ENCODE measurements at regions not wholly inside any gene's neighbourhood (a gene's known extent, or its start where the extent isn't known, plus 50 kb on each side); places are given as distances from the start of the nearest gene placed in this dataset.

DNA sequence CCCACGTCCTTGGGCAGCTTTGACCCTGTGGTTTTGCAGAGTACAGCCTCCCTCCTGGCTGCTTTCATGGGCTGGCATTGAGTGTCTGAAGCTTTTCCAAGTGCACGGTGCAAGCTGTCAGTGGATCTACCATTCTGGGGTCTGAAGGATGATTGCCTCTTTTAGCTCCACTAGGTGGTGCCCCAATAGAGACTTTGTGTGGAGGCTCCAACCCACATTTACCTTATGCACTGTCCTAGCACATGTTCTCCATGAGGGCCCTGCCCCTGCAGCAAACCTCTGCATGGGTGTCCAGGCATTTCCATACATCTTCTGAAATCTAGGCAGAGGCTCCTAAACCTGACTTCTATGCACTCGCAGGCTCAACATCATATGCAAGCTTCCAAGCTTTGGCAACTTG is 644.2 kb upstream of the CDH9 start:
- Mint-ChIP-seq H3K27ac (no peak overlapping the region), H3K4me3 (no peak overlapping the region), H3K9me3 (peaks cover 11% of the 10 kb centered on the region), H3K36me3 (no peaks in the 10 kb centered on the region), H3K27me3 (no peaks in the 10 kb centered on the region), H3K4me1 (no peaks in the 10 kb centered on the region)
- DNase-seq = no peak

DNA sequence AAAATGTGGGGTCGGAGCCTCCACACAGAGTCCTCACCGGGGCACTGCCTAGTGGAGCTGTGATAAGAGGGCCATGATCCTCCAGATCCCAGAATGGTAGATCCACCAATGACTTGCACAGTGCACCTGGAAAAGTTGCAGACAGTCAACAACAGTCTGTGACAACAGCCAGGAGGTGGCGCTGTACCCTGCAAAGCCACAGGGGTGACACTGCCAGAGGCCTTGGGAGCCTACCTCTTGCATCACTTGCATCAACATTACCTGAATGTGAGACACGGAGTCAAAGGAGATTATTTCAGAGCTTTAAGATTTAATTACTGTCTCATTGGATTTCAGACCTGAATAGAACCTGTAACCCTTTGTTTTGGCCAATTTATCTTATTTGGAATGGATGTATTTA is 614.1 kb upstream of the CDH9 start:
- H3K4me3 Mint-ChIP-seq = no peak overlapping the region

DNA sequence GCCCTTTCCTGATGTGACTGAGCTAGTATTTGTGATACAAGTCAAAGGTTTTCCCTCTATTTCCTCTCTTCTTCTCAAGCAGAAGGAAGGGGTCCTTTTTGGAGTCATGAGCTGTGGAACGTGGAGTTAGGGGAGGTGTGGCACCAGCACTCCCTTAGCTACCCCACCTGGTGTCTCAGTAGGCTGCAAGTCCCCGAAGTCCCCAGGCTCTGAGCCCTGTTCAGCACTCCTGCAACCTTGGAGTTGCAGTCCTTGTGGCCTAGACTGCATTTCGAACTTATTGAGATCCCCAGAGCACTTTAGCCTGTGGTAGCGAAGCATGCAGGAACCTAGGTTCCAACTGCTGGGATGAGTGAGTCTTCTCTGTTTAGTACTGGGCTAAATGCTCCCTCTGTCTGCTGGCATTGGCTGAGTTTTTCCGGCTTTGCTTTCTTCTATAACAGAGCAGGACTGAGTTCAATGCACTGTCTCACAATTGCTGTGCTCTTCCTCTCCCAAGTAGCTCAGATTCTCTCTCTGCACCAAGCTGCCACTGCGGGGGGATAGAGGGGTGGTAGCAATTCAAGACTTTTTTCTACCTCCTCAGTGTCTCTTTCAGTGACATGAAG is 600.7 kb upstream of the CDH9 start:
- H3K36me3 Mint-ChIP-seq = no peaks in the 10 kb centered on the region
- H3K27me3 Mint-ChIP-seq = peaks cover 2% of the 10 kb centered on the region
- peaks cover 5% of the 10 kb centered on the region for H3K9me3 Mint-ChIP-seq
- no peak for DNase-seq
- no peaks in the 10 kb centered on the region for H3K4me1 Mint-ChIP-seq
- no peak overlapping the region for H3K4me3 Mint-ChIP-seq
- H3K27ac Mint-ChIP-seq = no peak overlapping the region

More for the DNA sequence above, 614.1 kb upstream of the CDH9 start:
- Mint-ChIP-seq H3K36me3 (no peaks in the 10 kb centered on the region), H3K27ac (no peak overlapping the region), H3K27me3 (no peaks in the 10 kb centered on the region), H3K4me1 (no peaks in the 10 kb centered on the region), H3K9me3 (peaks cover 12% of the 10 kb centered on the region)
- DNase-seq = no peak

DNA sequence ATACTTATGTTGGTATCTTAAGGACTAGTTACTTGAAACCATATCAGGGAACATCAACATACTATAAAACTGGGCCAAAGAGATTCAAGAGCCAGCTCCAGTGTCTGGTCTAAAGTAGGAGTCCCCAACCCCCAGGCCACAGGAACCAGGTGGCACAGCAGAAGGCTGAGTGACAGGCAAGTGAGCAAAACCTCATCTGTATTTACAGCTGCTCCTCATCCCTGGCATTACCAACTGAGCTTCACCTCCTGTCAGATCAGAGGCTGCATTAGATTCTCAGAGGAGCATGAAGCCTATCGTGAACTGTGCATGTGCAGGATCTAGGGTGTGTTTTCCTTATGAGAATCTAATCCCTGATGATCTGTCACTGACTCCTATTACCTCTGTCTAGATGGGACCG is 581.6 kb upstream of the CDH9 start:
- H3K9me3 Mint-ChIP-seq = peaks cover 8% of the 10 kb centered on the region
- no peak overlapping the region for H3K4me3 Mint-ChIP-seq
- no peak overlapping the region for H3K27ac Mint-ChIP-seq
- DNase-seq = no peak
- H3K27me3 Mint-ChIP-seq = no peaks in the 10 kb centered on the region
- no peaks in the 10 kb centered on the region for H3K36me3 Mint-ChIP-seq
- no peaks in the 10 kb centered on the region for H3K4me1 Mint-ChIP-seq

DNA sequence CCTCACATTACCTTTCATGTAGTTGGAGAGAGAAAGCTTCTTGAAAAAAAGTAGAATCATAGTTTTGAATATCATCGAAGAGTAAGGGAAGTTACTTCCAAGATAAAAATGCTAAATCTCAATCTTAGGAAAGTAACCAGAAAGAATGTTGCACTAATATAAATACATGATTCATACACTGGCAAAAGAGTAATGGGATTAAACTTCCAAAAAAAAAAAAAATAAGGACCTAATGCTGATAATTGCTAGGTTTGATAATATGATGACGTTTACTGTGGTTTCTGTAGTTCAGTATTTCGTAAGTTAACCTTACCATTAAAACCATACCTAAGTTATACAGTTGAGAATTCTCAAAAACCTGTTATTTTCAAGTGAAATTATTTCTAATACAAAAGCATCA is 573.8 kb upstream of the CDH9 start:
- Mint-ChIP-seq H3K4me1 (no peaks in the 10 kb centered on the region), H3K27me3 (no peaks in the 10 kb centered on the region), H3K9me3 (peaks cover 17% of the 10 kb centered on the region), H3K4me3 (no peak overlapping the region), H3K27ac (no peak overlapping the region), H3K36me3 (no peaks in the 10 kb centered on the region)
- no peak for DNase-seq

DNA sequence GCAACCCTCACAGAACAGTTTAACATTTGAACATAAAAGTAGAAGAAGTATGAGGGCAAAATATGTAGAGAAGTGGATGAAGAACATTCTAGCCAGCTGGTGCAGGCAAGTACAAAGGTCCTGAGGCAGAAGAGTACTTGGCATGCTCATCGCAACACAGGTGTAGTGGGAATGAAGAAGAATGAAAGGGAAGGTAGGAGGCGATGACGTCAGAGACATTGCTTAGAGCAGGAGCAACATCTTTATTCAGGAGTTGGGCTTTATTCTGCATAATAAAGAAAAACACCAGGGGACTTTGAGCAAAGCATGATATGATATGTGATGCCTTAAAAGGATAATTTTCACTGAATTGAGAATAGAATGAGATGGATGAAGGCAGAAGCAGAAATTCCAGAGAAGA is 570.6 kb upstream of the CDH9 start:
- Mint-ChIP-seq H3K4me1 (no peaks in the 10 kb centered on the region), H3K4me3 (no peak overlapping the region), H3K27ac (no peak overlapping the region), H3K9me3 (peaks cover 11% of the 10 kb centered on the region), H3K27me3 (no peaks in the 10 kb centered on the region), H3K36me3 (no peaks in the 10 kb centered on the region)
- DNase-seq = no peak

DNA sequence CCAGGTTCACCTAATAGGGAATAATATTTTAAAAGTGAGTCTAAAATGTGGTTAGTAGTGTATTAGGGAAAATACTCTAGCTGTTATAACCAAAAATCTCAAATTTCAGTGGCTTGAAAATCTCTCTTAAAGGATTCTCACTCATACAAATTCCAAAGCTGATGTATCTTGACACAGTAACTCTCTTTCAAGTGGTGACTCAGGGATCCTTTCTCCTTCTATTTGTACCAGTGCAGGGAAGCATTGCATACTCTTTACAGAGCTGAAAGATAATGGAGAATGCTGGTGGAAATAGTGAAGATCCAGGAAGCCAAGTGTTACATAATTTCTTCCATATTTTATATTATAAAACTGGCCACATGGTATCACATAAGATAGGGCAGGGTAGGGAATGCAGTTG is 560.2 kb upstream of the CDH9 start:
- Mint-ChIP-seq H3K27ac (no peak overlapping the region), H3K4me3 (no peak overlapping the region), H3K4me1 (no peaks in the 10 kb centered on the region), H3K36me3 (no peaks in the 10 kb centered on the region), H3K27me3 (no peaks in the 10 kb centered on the region), H3K9me3 (peaks cover 4% of the 10 kb centered on the region)
- no peak for DNase-seq

DNA sequence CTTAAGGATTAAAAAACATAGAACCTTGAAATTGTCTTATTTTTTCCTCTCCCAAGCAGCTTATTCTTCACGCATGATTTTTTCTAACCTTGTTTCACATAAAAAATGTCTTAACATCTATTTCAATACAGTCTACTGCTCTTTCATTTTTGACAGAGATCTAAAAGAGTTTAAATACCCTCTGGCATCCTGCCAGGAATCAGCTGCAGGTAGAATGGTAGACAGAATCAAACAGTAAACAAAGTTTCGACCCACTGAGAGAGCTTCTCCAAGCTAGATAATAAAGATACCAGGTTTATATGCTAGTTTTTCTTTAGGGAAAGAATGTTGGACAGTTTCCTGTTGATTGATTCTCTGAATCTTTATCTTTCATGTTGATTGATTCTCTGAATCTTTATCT is 555.8 kb upstream of the CDH9 start:
- no peak for DNase-seq
- Mint-ChIP-seq H3K4me1 (no peaks in the 10 kb centered on the region), H3K4me3 (no peak overlapping the region), H3K9me3 (peaks cover 2% of the 10 kb centered on the region), H3K27me3 (no peaks in the 10 kb centered on the region), H3K27ac (no peak overlapping the region), H3K36me3 (no peaks in the 10 kb centered on the region)

DNA sequence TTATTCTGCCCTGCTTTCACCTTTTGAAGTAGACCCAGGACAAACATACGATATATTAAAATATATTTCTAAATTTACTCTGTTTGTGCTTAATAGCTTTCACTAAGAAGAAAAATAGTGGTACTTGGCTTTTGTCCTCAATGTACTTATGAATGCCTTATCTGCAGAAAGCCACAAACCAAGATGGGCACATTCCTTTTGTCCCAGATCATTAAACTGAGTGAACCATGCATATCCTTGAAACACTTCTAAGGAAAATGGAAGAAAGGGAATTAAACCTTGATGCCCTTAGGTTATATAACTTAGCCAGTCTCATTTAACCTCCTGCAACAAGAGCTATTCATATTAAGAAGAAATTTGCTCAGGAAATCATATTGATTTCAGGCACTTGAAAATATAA is 553.8 kb upstream of the CDH9 start:
- Mint-ChIP-seq H3K27me3 (no peaks in the 10 kb centered on the region), H3K4me1 (no peaks in the 10 kb centered on the region), H3K9me3 (peaks cover 2% of the 10 kb centered on the region), H3K36me3 (no peaks in the 10 kb centered on the region), H3K4me3 (no peak overlapping the region), H3K27ac (no peak overlapping the region)
- no peak for DNase-seq

DNA sequence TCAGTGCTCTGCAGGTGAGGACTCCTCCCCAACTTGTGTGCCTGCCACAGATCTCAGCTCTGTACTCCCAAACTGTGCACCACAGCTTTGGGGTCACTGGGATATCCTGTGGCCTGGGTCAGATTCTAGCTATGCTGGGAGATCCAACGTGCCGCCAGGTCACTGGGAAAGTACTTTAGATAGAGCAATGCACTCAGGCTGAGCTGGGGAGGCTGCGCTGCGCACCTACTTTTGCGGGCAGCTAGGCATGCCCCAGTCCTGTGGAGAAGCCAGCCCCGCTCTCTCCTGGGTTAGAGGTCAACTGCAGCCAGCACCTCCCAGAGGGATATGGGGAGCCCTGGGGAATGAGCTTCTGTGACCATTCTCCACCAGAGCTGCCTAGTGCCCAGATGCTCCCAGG is 552.1 kb upstream of the CDH9 start:
- H3K4me3 Mint-ChIP-seq = no peak overlapping the region
- no peaks in the 10 kb centered on the region for H3K27me3 Mint-ChIP-seq
- DNase-seq = no peak
- no peaks in the 10 kb centered on the region for H3K36me3 Mint-ChIP-seq
- no peak overlapping the region for H3K27ac Mint-ChIP-seq
- no peaks in the 10 kb centered on the region for H3K4me1 Mint-ChIP-seq
- peaks cover 4% of the 10 kb centered on the region for H3K9me3 Mint-ChIP-seq

DNA sequence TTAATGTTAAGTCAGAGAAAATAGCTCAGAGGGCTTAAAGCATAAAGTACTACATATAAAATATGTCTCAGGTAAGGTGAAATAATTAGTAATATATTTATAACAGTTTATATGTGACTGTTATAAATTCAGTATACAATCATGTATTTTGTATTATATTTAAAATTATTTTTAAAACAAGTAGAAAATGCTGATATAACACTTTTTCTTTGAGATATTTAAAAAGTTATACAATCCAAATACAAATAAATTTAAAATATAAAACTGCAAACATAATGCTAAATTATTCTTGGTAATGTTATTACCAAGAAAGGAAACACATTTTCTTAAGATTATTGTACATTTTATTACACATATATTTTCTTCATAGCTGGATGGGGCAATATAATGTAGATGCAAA is 539.9 kb upstream of the CDH9 start:
- no peak overlapping the region for H3K4me3 Mint-ChIP-seq
- no peaks in the 10 kb centered on the region for H3K4me1 Mint-ChIP-seq
- H3K27me3 Mint-ChIP-seq = no peaks in the 10 kb centered on the region
- peaks cover 7% of the 10 kb centered on the region for H3K9me3 Mint-ChIP-seq
- no peaks in the 10 kb centered on the region for H3K36me3 Mint-ChIP-seq
- no peak for DNase-seq
- H3K27ac Mint-ChIP-seq = no peak overlapping the region

DNA sequence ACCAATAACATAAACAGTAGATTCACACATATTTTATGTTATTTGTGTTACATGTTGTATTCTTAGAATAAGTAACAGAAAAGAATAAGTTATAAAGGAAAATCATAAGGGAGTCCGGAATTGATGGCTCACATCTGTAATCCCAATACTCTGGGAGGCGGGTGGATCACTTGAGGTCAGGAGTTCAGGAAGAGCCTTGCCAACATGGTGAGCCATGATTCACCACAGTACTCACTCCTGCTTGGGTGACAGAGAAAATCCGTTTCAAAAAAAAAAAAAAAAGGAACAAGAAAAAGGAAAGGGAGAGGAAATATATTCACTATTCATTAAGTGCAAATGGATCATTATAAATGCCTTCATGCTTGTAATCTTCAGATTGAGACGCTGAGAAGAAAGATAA is 533.3 kb upstream of the CDH9 start:
- H3K9me3 Mint-ChIP-seq = peaks cover 1% of the 10 kb centered on the region
- no peaks in the 10 kb centered on the region for H3K4me1 Mint-ChIP-seq
- no peak overlapping the region for H3K4me3 Mint-ChIP-seq
- no peak for DNase-seq
- H3K27me3 Mint-ChIP-seq = no peaks in the 10 kb centered on the region
- no peak overlapping the region for H3K27ac Mint-ChIP-seq
- H3K36me3 Mint-ChIP-seq = no peaks in the 10 kb centered on the region

DNA sequence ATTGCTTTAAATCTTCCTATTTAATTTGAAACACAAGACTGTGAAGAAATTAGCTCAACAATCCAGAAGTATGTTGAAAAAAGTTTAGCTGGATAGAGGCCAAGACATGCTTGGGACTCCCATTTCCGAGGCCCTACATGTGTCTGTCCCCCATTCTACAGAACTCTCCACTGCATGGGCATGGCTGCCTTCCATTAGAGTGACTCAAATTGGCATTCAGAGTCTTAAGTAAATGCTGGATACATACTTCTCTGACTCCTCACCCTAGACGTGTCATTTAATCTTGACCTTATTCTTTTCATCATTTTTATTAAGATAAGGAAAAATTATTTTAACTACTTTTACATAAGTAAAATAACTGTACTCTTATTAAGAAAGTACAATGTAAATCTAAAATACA is 530.4 kb upstream of the CDH9 start:
- Mint-ChIP-seq H3K27me3 (no peaks in the 10 kb centered on the region), H3K4me3 (no peak overlapping the region), H3K9me3 (no peaks in the 10 kb centered on the region), H3K4me1 (no peaks in the 10 kb centered on the region), H3K36me3 (no peaks in the 10 kb centered on the region), H3K27ac (no peak overlapping the region)
- DNase-seq = no peak

DNA sequence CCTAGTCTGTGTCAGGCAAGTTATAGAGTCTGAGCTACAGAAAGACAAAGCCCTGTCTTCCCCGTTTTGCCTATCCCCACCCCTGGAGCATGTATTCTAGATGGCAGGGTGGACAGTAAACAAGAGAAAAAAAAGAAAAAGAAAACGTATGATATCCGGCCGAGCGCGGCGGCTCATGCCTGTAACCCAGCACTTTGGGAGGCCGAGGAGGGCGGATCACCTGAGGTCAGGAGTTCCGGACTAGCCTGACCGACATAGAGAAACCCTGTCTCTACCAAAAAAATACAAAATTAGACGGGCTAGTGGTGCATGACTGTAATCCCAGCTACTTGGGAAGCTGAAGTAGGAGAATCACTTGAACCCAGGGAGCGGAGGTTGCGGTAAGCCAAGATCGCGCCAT is 523.0 kb upstream of the CDH9 start:
- no peaks in the 10 kb centered on the region for H3K27me3 Mint-ChIP-seq
- H3K4me3 Mint-ChIP-seq = no peak overlapping the region
- peaks cover 1% of the 10 kb centered on the region for H3K9me3 Mint-ChIP-seq
- no peak for DNase-seq
- H3K27ac Mint-ChIP-seq = no peak overlapping the region
- no peaks in the 10 kb centered on the region for H3K36me3 Mint-ChIP-seq
- H3K4me1 Mint-ChIP-seq = no peaks in the 10 kb centered on the region

DNA sequence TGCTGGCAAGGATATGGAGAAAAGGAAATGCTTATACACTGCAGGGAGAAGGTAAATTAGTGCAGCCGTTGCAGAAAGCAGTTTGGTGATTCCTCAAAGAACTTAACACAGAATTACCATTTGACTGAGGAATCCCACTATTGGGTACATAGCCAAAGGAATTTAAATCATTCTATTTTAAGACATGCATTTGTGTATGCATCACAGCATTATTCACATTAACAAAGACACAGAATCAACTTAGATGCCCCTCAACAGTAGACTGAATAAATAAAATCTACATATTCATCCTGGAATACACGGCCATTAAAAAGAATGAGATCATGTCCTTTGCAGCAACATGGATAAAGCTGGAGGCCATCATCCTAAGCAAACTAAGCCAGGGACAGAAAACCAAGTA is 510.1 kb upstream of the CDH9 start:
- Mint-ChIP-seq H3K9me3 (peaks cover 4% of the 10 kb centered on the region), H3K36me3 (no peaks in the 10 kb centered on the region), H3K27me3 (no peaks in the 10 kb centered on the region), H3K4me1 (no peaks in the 10 kb centered on the region), H3K4me3 (no peak overlapping the region), H3K27ac (no peak overlapping the region)
- DNase-seq = no peak

DNA sequence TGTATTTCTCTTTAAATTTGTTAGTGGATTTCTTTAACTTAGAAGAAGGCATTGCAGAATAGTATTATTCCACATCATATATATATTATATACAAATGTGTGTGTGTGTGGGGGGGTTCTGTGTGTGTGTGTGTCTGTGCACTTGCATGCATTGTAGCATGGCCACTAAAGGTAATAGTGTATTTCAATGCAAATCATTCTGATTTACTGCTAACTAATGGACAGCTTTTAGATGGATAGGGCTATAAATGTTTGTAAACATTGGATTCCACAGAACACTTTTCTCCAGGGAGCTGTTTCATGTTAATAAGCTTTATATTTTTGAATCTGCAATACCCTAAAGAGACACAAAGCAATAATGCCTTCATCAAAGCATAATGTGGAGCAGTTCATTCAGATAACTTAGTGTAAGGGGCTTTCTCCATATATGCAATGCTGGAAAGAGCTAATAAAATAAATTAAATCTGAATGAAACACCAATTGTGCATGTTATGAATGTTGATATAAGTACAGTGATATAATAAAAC is 496.7 kb upstream of the CDH9 start:
- DNase-seq = no peak
- H3K4me1 Mint-ChIP-seq = no peaks in the 10 kb centered on the region
- no peak overlapping the region for H3K4me3 Mint-ChIP-seq
- H3K9me3 Mint-ChIP-seq = peaks cover 3% of the 10 kb centered on the region
- H3K27ac Mint-ChIP-seq = no peak overlapping the region
- no peaks in the 10 kb centered on the region for H3K36me3 Mint-ChIP-seq
- H3K27me3 Mint-ChIP-seq = no peaks in the 10 kb centered on the region

DNA sequence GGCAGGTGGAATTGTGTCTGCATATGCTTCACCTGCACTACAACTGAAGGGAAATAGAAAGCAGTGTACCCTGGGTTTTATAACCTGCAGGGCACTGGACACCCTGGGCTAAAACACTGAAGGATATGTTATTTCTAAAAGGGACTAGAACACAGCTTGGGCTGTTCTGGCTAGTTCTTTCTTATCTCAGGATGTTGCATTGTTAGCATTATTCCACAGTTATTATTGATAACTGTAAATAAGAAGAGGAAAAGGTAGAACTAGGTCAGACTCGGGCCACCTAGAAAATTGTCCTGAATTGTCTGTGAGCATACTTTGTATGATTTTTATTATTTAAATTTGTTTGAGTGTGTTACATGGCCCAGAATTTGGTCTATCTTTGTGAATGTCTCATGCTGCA is 493.9 kb upstream of the CDH9 start:
- Mint-ChIP-seq H3K4me1 (no peaks in the 10 kb centered on the region), H3K27me3 (no peaks in the 10 kb centered on the region)

More for the DNA sequence above, 493.9 kb upstream of the CDH9 start:
- DNase-seq = no peak
- H3K9me3 Mint-ChIP-seq = no peaks in the 10 kb centered on the region
- H3K4me3 Mint-ChIP-seq = no peak overlapping the region
- no peak overlapping the region for H3K27ac Mint-ChIP-seq
- H3K36me3 Mint-ChIP-seq = no peaks in the 10 kb centered on the region
